Small intestine (tissue), 7 donors: ENCODE measurements at regions not wholly inside any gene's neighbourhood (a gene's known extent, or its start where the extent isn't known, plus 50 kb on each side); places are given as distances from the start of the nearest gene placed in this dataset.
"Not testable (repeated sequence)": the region's sequence is repeated elsewhere in the genome, so short reads cannot be mapped to it uniquely, and the experiment has no call there.

ENCODE experiments used
- DNase-seq, 2 donors: peaks; one replicate each; pipeline versions ENCODE4 v3.0.0 to v3.0.0-alpha.2; 2013
- FAIRE-seq: peaks from 2 replicates; lab custom pipeline; 2012; peaks lifted over from hg19 to GRCh38; lab: Jason Lieb, UNC
- H3K27ac ChIP-seq, 3 donors: one replicate each; pipeline ENCODE4 v1.5.1; 2013; ENCODE audit warnings: low read length in 2 of 3, mild to moderate bottlenecking in 2 of 3, control low read depth in 1 of 3, inconsistent platforms in 1 of 3, low read depth in 1 of 3, moderate library complexity in 1 of 3
- H3K27me3 ChIP-seq, 3 donors: one replicate each; pipeline ENCODE4 v1.6.1; 2013; ENCODE audit warnings: low read length in 3 of 3, inconsistent platforms in 1 of 3; ENCODE audit not compliant: control insufficient read depth in 3 of 3, insufficient read depth in 3 of 3
- H3K36me3 ChIP-seq, 3 donors: one replicate each; pipeline ENCODE4 v1.6.1; 2013; ENCODE audit warnings: low read length in 3 of 3, inconsistent platforms in 1 of 3, low read depth in 1 of 3, mild to moderate bottlenecking in 1 of 3, moderate library complexity in 1 of 3; ENCODE audit not compliant: control insufficient read depth in 3 of 3, insufficient read depth in 2 of 3
- H3K4me1 ChIP-seq, 3 donors: one replicate each; pipeline ENCODE4 v1.6.1; 2013; ENCODE audit warnings: low read length in 2 of 3, inconsistent platforms in 1 of 3, low read depth in 1 of 3, mild to moderate bottlenecking in 1 of 3, moderate library complexity in 1 of 3; ENCODE audit not compliant: control insufficient read depth in 3 of 3, insufficient read depth in 2 of 3
- H3K4me3 ChIP-seq, 3 donors: one replicate each; pipeline ENCODE4 v1.5.1; 2013; ENCODE audit warnings: low read length in 3 of 3, control low read depth in 1 of 3, inconsistent platforms in 1 of 3, low read depth in 1 of 3, mild to moderate bottlenecking in 1 of 3, moderate library complexity in 1 of 3
- H3K9me3 ChIP-seq, 2 donors: one replicate each; pipeline ENCODE4 v1.6.1; 2013; ENCODE audit warnings: low read depth in 1 of 2, low read length in 1 of 2; ENCODE audit not compliant: control insufficient read depth in 2 of 2, insufficient read depth in 1 of 2
- WGBS, 3 donors: extraction: QIAGEN DNeasy Blood & Tissue Kit; methylation state at CpG; one replicate each; pipeline ENCODE4 v1.1.7; 2013; 5-methylcytosine and 5-hydroxymethylcytosine counted together
- donor health status: healthy with polysubstance abuse.
- donor health status: control.
- donor health status: control.
- donor health status: Bipolar disorder and iron deficiency.
- donor health status: healthy.

DNA sequence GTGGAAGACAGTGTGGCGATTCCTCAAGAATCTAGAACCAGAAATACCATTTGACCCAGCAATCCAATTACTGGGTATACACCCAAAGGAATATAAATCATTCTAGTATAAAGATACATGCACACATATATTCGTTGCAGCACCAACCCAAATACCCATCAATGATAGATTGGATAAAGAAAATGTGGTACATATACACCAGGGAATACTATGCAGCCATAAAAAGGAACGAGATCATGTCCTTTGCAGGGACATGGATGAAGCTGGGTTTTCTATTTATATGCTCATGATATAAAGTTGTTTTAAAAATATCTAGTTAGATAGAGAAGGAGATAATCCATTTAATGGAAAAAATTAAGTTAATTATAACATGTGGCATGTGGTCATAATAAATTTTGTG lies 186.5 kb downstream of the HS3ST3A1 start:
- not testable (repeated sequence) for H3K9me3 ChIP-seq, H3K27me3 ChIP-seq, H3K4me3 ChIP-seq, H3K27ac ChIP-seq, H3K36me3 ChIP-seq, DNase-seq, FAIRE-seq
- peaks cover 0 to 12% (median 5%) of the 10 kb centered on the region in 3 donors for H3K4me1 ChIP-seq
- 58 to 81% (median 60%) methylated on average over 3 of the region's 3 CpGs for WGBS, 3 donors

DNA sequence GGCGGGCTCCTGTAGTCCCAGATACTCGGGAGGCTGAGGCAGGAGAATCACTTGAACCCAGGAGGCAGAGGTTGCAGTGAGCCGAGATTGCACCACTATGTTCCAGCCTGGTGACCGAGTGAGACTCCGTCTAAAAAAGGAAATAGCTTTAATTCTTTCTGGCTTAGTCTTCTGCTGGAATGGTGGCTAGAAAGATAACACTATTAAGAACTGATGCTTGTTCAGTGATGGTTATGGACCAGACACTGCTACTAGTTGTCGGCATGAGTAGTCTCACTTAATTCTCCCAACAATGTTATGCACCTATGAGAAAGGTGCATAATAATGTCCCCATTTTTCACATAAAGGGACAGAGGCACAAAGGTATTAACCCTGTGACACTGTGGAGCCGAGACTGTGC lies 188.7 kb downstream of the HS3ST3A1 start:
- no peaks in the 10 kb centered on the region for H3K36me3 ChIP-seq
- DNase-seq (no peak), FAIRE-seq (no peak)
- WGBS, 3 donors: 82 to 85% (median 84%) methylated on average over 7 of the region's 7 CpGs
- H3K9me3 ChIP-seq: no peaks in the 10 kb centered on the region
- no peak overlapping the region for H3K4me3 ChIP-seq
- H3K27ac ChIP-seq: no peak overlapping the region
- peaks cover 0 to 11% (median 5%) of the 10 kb centered on the region in 3 donors for H3K4me1 ChIP-seq
- H3K27me3 ChIP-seq: no peaks in the 10 kb centered on the region

GRCh38 chr17:13410874-13411273 lies 190.9 kb downstream of the HS3ST3A1 start:
- H3K4me1 ChIP-seq: peaks cover 0 to 6% (median under 1%) of the 10 kb centered on the region in 3 donors
- H3K9me3 ChIP-seq: no peaks in the 10 kb centered on the region
- no peaks in the 10 kb centered on the region for H3K36me3 ChIP-seq
- H3K27ac ChIP-seq: peak overlapping the region in 1 of 3 donors; percentile 26
- H3K4me3 ChIP-seq: no peak overlapping the region
- 33 to 43% (median 39%) methylated on average over 2 of the region's 2 CpGs for WGBS, 3 donors
- FAIRE-seq: no peak
- no peaks in the 10 kb centered on the region for H3K27me3 ChIP-seq
- DNase-seq: peak in 1 of 2 donors; percentile 27

DNA sequence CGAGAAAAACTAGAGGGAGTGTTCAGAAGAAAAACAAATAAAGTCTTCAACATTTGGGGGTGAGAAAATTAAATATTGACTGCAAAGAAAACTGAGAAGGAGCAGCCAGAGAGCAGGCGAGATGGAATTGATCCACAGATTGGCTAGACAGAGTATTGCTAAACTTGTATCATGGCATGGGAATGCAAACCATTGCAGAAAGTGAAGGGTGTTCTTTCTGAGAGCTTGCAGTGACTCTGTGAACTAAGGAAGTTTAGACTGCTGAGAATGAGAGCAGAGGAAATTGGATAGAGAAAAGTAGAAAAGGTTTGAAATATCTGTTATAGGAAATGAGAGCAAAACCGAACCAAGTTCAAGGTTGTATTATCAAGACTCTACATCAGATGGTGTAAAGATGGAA lies 191.5 kb downstream of the HS3ST3A1 start:
- H3K4me3 ChIP-seq: no peak overlapping the region
- peaks cover 0 to 3% (median 0%) of the 10 kb centered on the region in 3 donors for H3K4me1 ChIP-seq
- no peak for DNase-seq
- no peaks in the 10 kb centered on the region for H3K9me3 ChIP-seq
- no peaks in the 10 kb centered on the region for H3K36me3 ChIP-seq
- 77 to 87% (median 79%) methylated on average over 3 of the region's 3 CpGs for WGBS, 3 donors
- H3K27ac ChIP-seq: no peak overlapping the region
- no peaks in the 10 kb centered on the region for H3K27me3 ChIP-seq
- no peak for FAIRE-seq

DNA sequence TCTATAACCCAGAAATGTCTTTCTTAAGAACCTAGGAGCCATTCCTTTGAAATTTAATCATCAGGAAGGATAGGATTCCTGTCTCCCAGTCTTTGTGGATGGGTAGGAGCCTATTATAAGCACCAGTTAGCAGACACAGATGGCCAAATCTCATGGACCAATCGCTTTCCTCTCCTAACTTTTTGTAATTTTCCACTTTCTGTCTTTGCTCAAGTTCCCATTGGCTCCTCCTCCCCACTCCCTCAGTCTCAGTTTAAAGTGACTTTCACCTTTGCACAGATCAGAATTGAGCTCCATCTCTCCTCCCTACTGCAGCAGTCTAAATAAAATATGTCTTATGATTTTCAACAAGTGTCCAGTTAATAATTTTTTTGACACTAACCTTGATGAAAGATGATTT lies 192.3 kb downstream of the HS3ST3A1 start:
- H3K36me3 ChIP-seq: no peaks in the 10 kb centered on the region

DNA sequence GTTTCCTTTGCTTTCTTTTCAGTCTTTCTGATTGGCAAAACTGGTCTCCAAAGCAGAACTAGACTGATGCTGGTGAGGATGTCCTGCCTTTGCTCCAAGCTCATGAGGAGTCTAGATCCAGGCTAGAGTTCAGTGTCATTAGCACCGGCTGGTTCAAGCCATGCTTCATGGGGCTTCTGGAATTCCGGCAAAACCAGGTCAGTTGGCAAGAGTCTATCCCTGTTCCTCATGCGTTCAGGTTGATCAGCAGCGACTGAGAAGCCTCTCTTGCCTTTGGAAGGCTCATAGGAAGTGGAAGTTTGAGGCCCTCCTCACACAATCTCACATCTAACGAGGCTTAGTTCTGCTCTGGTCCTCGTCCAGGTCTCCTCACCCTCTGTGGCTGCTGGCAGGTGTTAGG lies 194.3 kb downstream of the HS3ST3A1 start:
- Histone ChIP-seq H3K36me3 (no peaks in the 10 kb centered on the region), H3K4me1 (peaks cover 0 to 3% (median 0%) of the 10 kb centered on the region in 3 donors), H3K27ac (no peak overlapping the region), H3K4me3 (no peak overlapping the region), H3K9me3 (no peaks in the 10 kb centered on the region), H3K27me3 (no peaks in the 10 kb centered on the region)
- FAIRE-seq (no peak), DNase-seq (no peak)
- 78 to 89% (median 84%) methylated on average over 6 of the region's 6 CpGs for WGBS, 3 donors

More for the DNA sequence above, 192.3 kb downstream of the HS3ST3A1 start:
- H3K4me3 ChIP-seq: no peak overlapping the region
- H3K27me3 ChIP-seq: no peaks in the 10 kb centered on the region
- no peak for DNase-seq
- 81 to 89% (median 88%) methylated on average over 1 of the region's 1 CpG for WGBS, 3 donors
- H3K27ac ChIP-seq: no peak overlapping the region
- no peaks in the 10 kb centered on the region for H3K9me3 ChIP-seq
- peaks cover 0 to 3% (median 0%) of the 10 kb centered on the region in 3 donors for H3K4me1 ChIP-seq
- FAIRE-seq: no peak

DNA sequence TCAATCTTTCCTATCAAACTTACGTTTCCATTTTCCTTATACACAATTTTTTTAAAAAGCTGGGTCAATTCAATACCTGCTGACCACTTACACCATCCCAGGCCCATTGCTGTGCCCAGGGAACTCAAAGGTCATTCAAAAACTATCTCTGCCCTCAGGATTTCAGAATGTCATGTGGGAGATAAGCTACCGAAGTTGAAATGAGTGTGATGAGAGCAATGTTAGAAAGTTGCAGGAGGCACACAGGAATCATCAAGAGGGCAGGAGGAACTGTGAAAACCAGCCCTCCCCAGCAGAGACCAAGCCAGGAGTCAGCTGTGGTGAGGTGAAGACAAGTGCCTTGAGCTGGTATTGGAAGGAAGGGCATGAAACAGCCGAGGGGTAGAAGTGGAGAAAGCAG lies 195.9 kb downstream of the HS3ST3A1 start:
- 47 to 55% (median 51%) methylated on average over 3 of the region's 3 CpGs for WGBS, 3 donors
- Histone ChIP-seq H3K9me3 (no peaks in the 10 kb centered on the region), H3K27ac (peak overlapping the region in 1 of 3 donors; percentile 40), H3K4me3 (no peak overlapping the region), H3K27me3 (no peaks in the 10 kb centered on the region), H3K4me1 (no peaks in the 10 kb centered on the region), H3K36me3 (no peaks in the 10 kb centered on the region)
- FAIRE-seq: no peak
- DNase-seq: peak in 1 of 2 donors; percentile 52

DNA sequence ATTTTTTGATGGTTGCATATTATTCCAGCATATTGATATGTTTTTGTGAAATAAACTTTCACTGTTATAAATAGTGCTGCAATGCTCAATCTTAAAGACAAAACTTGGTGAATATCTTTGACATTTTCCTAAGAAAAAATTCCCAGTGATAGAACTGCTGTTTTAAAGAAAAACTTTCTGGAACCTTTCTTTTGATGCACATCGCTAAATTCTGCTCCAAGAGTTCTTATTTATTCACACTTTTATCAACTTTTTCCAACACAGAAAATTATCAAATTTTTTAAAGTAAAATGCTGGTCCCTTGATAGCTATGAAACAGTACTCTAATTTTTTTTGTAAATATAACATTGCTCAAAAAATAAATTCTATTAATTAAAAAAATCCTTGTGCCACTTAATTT lies 196.6 kb downstream of the HS3ST3A1 start:
- FAIRE-seq: no peak
- Histone ChIP-seq H3K27ac (no peak overlapping the region), H3K27me3 (no peaks in the 10 kb centered on the region), H3K9me3 (no peaks in the 10 kb centered on the region), H3K4me3 (no peak overlapping the region), H3K4me1 (no peaks in the 10 kb centered on the region), H3K36me3 (no peaks in the 10 kb centered on the region)
- 93 to 97% (median 96%) methylated on average over 1 of the region's 1 CpG for WGBS, 3 donors
- no peak for DNase-seq
